ENCODE measurements at regions not wholly inside any gene's neighbourhood (a gene's known extent, or its start where the extent isn't known, plus 50 kb on each side); places are given as distances from the start of the nearest gene placed in this dataset.

- no peaks in the 10 kb centered on the region for H3K36me3 ChIP-seq
- no peaks in the 10 kb centered on the region for H3K4me1 ChIP-seq
- TF ChIP-seq POLR2AphosphoS5 (IDR thresholded peaks at IDR 0.05), result no peak
- TF ChIP-seq, protein P1, sequence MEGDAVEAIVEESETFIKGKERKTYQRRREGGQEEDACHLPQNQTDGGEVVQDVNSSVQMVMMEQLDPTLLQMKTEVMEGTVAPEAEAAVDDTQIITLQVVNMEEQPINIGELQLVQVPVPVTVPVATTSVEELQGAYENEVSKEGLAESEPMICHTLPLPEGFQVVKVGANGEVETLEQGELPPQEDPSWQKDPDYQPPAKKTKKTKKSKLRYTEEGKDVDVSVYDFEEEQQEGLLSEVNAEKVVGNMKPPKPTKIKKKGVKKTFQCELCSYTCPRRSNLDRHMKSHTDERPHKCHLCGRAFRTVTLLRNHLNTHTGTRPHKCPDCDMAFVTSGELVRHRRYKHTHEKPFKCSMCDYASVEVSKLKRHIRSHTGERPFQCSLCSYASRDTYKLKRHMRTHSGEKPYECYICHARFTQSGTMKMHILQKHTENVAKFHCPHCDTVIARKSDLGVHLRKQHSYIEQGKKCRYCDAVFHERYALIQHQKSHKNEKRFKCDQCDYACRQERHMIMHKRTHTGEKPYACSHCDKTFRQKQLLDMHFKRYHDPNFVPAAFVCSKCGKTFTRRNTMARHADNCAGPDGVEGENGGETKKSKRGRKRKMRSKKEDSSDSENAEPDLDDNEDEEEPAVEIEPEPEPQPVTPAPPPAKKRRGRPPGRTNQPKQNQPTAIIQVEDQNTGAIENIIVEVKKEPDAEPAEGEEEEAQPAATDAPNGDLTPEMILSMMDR (IDR thresholded peaks at IDR 0.05), result no peak
- no peaks in the 10 kb centered on the region for H3K27me3 ChIP-seq
- no peak overlapping the region for H3K4me3 ChIP-seq
- H3K27ac ChIP-seq, result no peak overlapping the region
- no peaks in the 10 kb centered on the region for H3K9me3 ChIP-seq
- intact Hi-C loops (cut with DNase I; ENCODE audit: low total_unique reads), result no loop called here
- DNase-seq (ENCODE audit: low spot score in 2 of 2), result no peak
These were observed 151.0 kb upstream of the GYPC start for GRCh38 chr2:126504949-126505348.

- H3K27me3 ChIP-seq, result no peaks in the 10 kb centered on the region
- H3K4me3 ChIP-seq, result no peak overlapping the region
- no peaks in the 10 kb centered on the region for H3K4me1 ChIP-seq
- TF ChIP-seq, protein P1 (IDR thresholded peaks at IDR 0.05), result no peak
- no peak for TF ChIP-seq POLR2AphosphoS5 (IDR thresholded peaks at IDR 0.05)
- TF ChIP-seq POLR2A (IDR thresholded peaks at IDR 0.05), result no peak
- intact Hi-C loops (cut with DNase I; ENCODE audit: low total_unique reads), result no loop called here
- no peaks in the 10 kb centered on the region for H3K9me3 ChIP-seq
- H3K36me3 ChIP-seq, result no peaks in the 10 kb centered on the region
- DNase-seq (ENCODE audit: low spot score in 2 of 2), result no peak
- no peak overlapping the region for H3K27ac ChIP-seq
These were observed 149.2 kb upstream of the GYPC start for GRCh38 chr2:126506786-126507185.

DNA sequence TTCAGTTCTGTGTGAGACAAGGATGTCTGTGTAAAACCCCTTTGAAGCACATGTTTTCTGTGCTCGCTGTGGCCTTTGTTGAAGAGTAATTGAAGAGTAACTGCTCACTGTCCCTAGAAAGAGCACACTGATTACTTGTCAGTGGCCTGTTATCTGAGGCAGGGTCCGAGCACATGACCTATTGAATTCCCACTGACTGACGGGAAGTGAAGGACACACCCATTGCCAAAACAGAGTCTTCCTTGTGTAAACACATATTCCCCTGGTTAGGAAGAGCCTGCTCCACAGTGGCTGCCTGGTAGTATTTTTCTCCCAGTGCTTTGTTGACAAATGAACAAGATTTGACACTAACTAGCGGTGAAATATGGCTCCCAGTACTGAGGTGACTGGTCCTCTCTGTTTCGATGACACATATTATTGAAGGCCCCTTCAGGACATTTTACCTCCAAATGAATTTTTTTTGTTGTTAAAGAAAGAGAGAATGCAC is 148.5 kb upstream of the GYPC start:
- Histone ChIP-seq H3K9me3 (no peaks in the 10 kb centered on the region), H3K4me3 (no peak overlapping the region), H3K27me3 (no peaks in the 10 kb centered on the region), H3K27ac (no peak overlapping the region), H3K4me1 (no peaks in the 10 kb centered on the region), H3K36me3 (no peaks in the 10 kb centered on the region)
- intact Hi-C loops (cut with DNase I; ENCODE audit: low total_unique reads), result no loop called here
- TF ChIP-seq, protein P1 (IDR thresholded peaks at IDR 0.05), result no peak
- TF ChIP-seq POLR2AphosphoS5 (IDR thresholded peaks at IDR 0.05), result no peak
- TF ChIP-seq POLR2A (IDR thresholded peaks at IDR 0.05), result no peak
- DNase-seq (ENCODE audit: low spot score in 2 of 2), result no peak

GRCh38 chr2:126510356-126510755 is 145.6 kb upstream of the GYPC start:
- intact Hi-C loops (cut with DNase I; ENCODE audit: low total_unique reads), result no loop called here
- no peak overlapping the region for H3K4me3 ChIP-seq
- H3K27me3 ChIP-seq, result no peaks in the 10 kb centered on the region
- TF ChIP-seq POLR2A (IDR thresholded peaks at IDR 0.05) (no peak), POLR2AphosphoS5 (IDR thresholded peaks at IDR 0.05) (no peak)
- TF ChIP-seq, protein P1 (IDR thresholded peaks at IDR 0.05), result no peak
- no peaks in the 10 kb centered on the region for H3K4me1 ChIP-seq
- no peak for DNase-seq (ENCODE audit: low spot score in 2 of 2)
- H3K36me3 ChIP-seq, result no peaks in the 10 kb centered on the region
- no peaks in the 10 kb centered on the region for H3K9me3 ChIP-seq
- no peak overlapping the region for H3K27ac ChIP-seq

DNA sequence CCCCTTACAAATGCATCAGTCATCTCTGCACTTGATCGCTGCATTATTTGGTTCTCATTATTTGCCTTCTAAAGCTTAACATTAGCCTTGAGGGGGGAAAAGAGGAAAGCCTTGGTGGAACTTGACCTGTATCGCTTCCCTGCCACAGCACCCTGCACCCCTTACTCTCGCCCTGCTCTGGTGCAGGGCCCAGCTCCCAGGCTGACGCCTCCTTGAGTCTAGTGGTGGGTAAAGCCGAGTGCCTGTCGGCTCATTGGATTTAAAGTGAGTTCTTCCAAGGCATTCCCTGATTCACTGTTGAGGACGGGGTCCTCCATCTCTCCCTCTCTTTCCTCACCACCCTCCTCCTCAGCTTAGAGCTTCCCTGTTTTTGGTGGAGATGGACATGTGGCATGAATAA is 145.0 kb upstream of the GYPC start:
- Histone ChIP-seq H3K4me1 (no peaks in the 10 kb centered on the region), H3K9me3 (no peaks in the 10 kb centered on the region), H3K27me3 (no peaks in the 10 kb centered on the region), H3K4me3 (no peak overlapping the region), H3K27ac (no peak overlapping the region), H3K36me3 (no peaks in the 10 kb centered on the region)
- DNase-seq (ENCODE audit: low spot score in 2 of 2), result no peak
- intact Hi-C loops (cut with DNase I; ENCODE audit: low total_unique reads), result no loop called here
- TF ChIP-seq POLR2A (IDR thresholded peaks at IDR 0.05), result no peak
- no peak for TF ChIP-seq POLR2AphosphoS5 (IDR thresholded peaks at IDR 0.05)
- TF ChIP-seq, protein P1 (IDR thresholded peaks at IDR 0.05), result no peak
